ENCODE measurements at regions not wholly inside any gene's neighbourhood (a gene's known extent, or its start where the extent isn't known, plus 50 kb on each side); places are given as distances from the start of the nearest gene placed in this dataset.

- ATAC-seq, result no peak
- Mint-ChIP-seq H3K9me3 (no peaks in the 10 kb centered on the region), H3K36me3 (no peaks in the 10 kb centered on the region), H3K27ac (no peak overlapping the region)
- no peak for DNase-seq (ENCODE audit: low spot score in 2 of 2)
Measured at GRCh38 chr1:58395355-58395754, 151.2 kb downstream of the OMA1 start.

DNA sequence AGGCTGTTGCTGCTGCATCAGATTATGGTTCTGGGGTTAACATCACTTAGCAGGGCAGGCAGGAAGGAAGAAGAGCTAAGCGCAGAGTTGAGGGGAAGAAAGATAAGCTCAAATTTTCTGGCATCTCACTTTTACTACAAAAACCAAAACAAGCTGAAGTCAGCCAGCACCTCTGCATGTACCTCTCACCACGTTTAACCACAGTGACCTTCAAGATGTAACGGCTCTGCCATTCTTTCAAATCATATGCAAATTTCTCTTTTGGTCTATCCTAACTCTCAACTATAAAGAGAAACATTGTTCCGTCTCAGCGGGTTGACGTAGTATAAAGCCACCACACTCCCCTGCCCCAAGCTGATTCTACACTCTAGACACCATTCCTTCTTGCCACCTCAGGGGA is 154.4 kb downstream of the OMA1 start:
- Mint-ChIP-seq H3K27ac (no peak overlapping the region), H3K9me3 (no peaks in the 10 kb centered on the region), H3K36me3 (no peaks in the 10 kb centered on the region)
- ATAC-seq (peak; percentile 91 to 92), DNase-seq (ENCODE audit: low spot score in 2 of 2) (no peak)

DNA sequence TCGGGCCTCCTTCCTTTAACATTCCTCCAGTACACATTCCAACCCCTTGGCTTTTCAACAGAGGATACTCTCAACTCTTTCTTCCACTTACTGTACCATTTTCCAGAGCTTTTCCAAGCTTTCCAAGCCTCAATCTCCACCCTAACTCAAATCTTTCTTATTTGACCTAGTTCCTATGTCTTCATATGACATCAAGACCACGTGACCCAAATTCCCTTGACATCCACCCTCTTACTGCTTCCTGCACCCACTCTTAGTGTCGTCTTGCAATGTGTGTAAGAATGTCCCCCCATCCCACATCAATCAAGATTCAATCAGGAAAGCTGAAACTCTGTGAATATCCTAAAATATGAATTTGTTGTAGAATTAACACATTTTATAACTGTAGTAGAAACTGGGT is 155.0 kb downstream of the OMA1 start:
- Mint-ChIP-seq H3K36me3 (no peaks in the 10 kb centered on the region), H3K9me3 (no peaks in the 10 kb centered on the region), H3K27ac (no peak overlapping the region)
- ATAC-seq (no peak), DNase-seq (ENCODE audit: low spot score in 2 of 2) (no peak)

GRCh38 chr1:58391056-58391455 is 155.5 kb downstream of the OMA1 start:
- Mint-ChIP-seq H3K9me3 (no peaks in the 10 kb centered on the region), H3K36me3 (no peaks in the 10 kb centered on the region), H3K27ac (no peak overlapping the region)
- ATAC-seq, result no peak
- DNase-seq (ENCODE audit: low spot score in 2 of 2), result no peak

- Mint-ChIP-seq H3K27ac (no peak overlapping the region), H3K36me3 (no peaks in the 10 kb centered on the region), H3K9me3 (no peaks in the 10 kb centered on the region)
- DNase-seq (ENCODE audit: low spot score in 2 of 2) (no peak), ATAC-seq (no peak)
Measured at GRCh38 chr1:58390091-58390490, 156.4 kb downstream of the OMA1 start.

GRCh38 chr1:58380345-58380744 is 166.2 kb downstream of the OMA1 start:
- H3K27ac Mint-ChIP-seq, result peak overlapping the region in 1 of 2 donors; percentile 81
- peaks cover 10 to 14% of the 10 kb centered on the region in 2 donors for H3K9me3 Mint-ChIP-seq
- H3K36me3 Mint-ChIP-seq, result peaks cover 10 to 17% of the 10 kb centered on the region in 2 donors
- no peak for ATAC-seq
- no peak for DNase-seq (ENCODE audit: low spot score in 2 of 2)

- ATAC-seq (no peak), DNase-seq (ENCODE audit: low spot score in 2 of 2) (no peak)
- Mint-ChIP-seq H3K27ac (no peak overlapping the region), H3K36me3 (peaks cover 15 to 16% of the 10 kb centered on the region in 2 donors), H3K9me3 (peaks cover 8 to 15% of the 10 kb centered on the region in 2 donors)
Measured at GRCh38 chr1:58367217-58367616, 179.3 kb downstream of the OMA1 start.

GRCh38 chr1:58365328-58365727 is 181.2 kb downstream of the OMA1 start:
- ATAC-seq, result no peak
- no peak overlapping the region for H3K27ac Mint-ChIP-seq
- H3K9me3 Mint-ChIP-seq, result peaks cover 3 to 6% of the 10 kb centered on the region in 2 donors
- DNase-seq (ENCODE audit: low spot score in 2 of 2), result no peak
- H3K36me3 Mint-ChIP-seq, result no peaks in the 10 kb centered on the region

- H3K9me3 Mint-ChIP-seq, result no peaks in the 10 kb centered on the region
- no peak for DNase-seq (ENCODE audit: low spot score in 2 of 2)
- no peak overlapping the region for H3K27ac Mint-ChIP-seq
- no peaks in the 10 kb centered on the region for H3K36me3 Mint-ChIP-seq
- peak in 1 of 2 donors; percentile 28 for ATAC-seq
Measured at GRCh38 chr1:58363585-58363984, 182.9 kb downstream of the OMA1 start.

DNA sequence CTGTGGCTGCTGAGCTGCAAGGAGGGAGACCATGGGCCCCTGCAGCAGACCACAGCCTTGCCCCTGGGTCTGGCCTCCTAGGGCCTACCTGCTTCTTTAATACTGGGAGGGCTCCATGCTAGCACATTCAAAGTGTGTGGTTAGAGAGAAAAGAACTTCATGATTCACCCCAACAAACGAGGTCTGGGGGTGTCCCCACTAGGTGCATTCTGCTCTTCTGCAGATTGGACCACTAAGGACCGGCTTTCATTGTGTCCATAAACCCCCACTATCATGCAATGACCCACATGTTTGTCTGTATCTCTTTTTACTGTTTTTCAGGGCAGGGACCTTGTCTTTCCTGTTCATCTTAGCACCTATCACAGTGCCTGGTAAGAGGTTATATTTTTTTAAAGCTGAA is 185.4 kb downstream of the OMA1 start:
- H3K36me3 Mint-ChIP-seq, result no peaks in the 10 kb centered on the region
- H3K27ac Mint-ChIP-seq, result no peak overlapping the region
- no peaks in the 10 kb centered on the region for H3K9me3 Mint-ChIP-seq
- DNase-seq (ENCODE audit: low spot score in 2 of 2), result no peak
- peak in 1 of 2 donors; percentile 75 for ATAC-seq

- DNase-seq (ENCODE audit: low spot score in 2 of 2), result no peak
- ATAC-seq, result no peak
- no peaks in the 10 kb centered on the region for H3K36me3 Mint-ChIP-seq
- no peak overlapping the region for H3K27ac Mint-ChIP-seq
- no peaks in the 10 kb centered on the region for H3K9me3 Mint-ChIP-seq
Measured at GRCh38 chr1:58358346-58358745, 188.2 kb downstream of the OMA1 start.

DNA sequence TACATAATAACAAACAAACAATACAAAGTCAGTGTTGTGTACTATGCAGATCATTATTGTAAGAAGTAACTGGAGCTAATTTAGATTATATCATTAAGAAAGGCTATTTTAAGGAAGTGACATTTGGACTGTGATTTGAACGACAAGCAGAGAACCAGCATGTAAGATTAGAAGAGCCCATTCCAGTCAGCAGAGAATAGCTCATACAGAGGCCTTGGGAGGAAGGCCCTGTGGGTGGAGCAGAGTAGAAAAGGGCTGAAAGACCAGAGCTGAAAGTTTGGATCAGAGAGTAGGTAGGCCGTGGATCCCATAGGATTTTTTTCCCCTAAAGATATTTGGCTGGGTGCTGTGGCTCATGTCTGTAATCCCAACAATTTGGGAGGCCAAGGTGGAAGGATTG is 190.1 kb downstream of the OMA1 start:
- H3K27ac Mint-ChIP-seq, result peak overlapping the region in 1 of 2 donors; percentile 13
- DNase-seq (ENCODE audit: low spot score in 2 of 2), result no peak
- H3K36me3 Mint-ChIP-seq, result peaks cover under 1 to 3% of the 10 kb centered on the region in 2 donors
- no peak for ATAC-seq
- peaks cover 0 to 2% of the 10 kb centered on the region in 2 donors for H3K9me3 Mint-ChIP-seq

- H3K27ac Mint-ChIP-seq, result no peak overlapping the region
- peaks cover 9 to 10% of the 10 kb centered on the region in 2 donors for H3K36me3 Mint-ChIP-seq
- ATAC-seq (no peak), DNase-seq (ENCODE audit: low spot score in 2 of 2) (no peak)
- H3K9me3 Mint-ChIP-seq, result peaks cover 0 to 9% of the 10 kb centered on the region in 2 donors
Measured at GRCh38 chr1:58353168-58353567, 193.4 kb downstream of the OMA1 start.

DNA sequence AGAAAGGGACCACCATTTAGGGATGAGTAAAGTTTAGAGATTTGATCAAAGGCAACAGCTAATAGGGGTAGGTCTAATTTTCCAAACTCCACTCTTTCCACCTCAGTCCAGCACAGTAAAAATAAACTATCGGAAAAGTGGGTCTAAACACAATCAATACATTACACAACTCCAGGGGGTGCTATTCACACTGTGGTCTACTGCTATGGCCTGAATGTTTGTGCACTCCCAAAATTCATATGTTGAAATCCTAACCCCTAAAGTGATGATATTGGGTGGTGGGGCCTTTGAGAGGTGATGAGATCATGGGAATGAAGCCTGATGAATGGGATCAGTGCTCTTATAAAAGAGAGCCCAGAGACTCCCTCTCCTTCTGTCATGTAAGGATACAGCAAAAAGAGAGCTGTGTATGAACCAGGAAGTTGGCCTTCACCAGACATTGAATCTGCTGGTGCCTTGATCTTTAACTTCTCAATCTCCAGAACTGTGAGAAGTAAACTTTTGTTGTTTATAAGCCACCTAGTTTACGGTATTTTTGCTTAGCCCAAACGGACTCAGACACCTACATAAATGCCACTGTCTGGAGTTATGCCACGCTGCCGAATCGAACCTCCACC is 193.9 kb downstream of the OMA1 start:
- ATAC-seq, result no peak
- Mint-ChIP-seq H3K9me3 (peaks cover 0 to 9% of the 10 kb centered on the region in 2 donors), H3K36me3 (peaks cover 9 to 10% of the 10 kb centered on the region in 2 donors), H3K27ac (no peak overlapping the region)
- no peak for DNase-seq (ENCODE audit: low spot score in 2 of 2)

DNA sequence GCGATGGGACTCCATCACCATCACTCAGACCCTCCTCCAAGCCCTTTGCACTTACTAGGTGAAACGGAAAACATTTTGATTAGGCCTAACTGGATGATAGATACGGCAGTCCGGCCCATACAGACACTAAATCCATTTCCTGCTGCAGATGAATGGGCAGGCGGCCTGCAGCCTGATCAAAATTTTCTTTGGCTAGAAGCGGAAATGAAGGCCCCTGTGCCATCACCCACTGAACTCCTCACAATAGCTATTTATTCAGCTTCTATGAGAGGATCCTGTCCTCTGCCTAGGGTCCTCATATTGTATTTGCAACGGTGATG is 200.5 kb downstream of the OMA1 start:
- ATAC-seq, result no peak
- peaks cover 0 to 3% of the 10 kb centered on the region in 2 donors for H3K9me3 Mint-ChIP-seq
- no peak for DNase-seq (ENCODE audit: low spot score in 2 of 2)
- peaks cover 3 to 4% of the 10 kb centered on the region in 2 donors for H3K36me3 Mint-ChIP-seq
- H3K27ac Mint-ChIP-seq, result no peak overlapping the region

- DNase-seq (ENCODE audit: low spot score in 2 of 2), result no peak
- Mint-ChIP-seq H3K9me3 (no peaks in the 10 kb centered on the region), H3K36me3 (no peaks in the 10 kb centered on the region), H3K27ac (no peak overlapping the region)
- ATAC-seq, result no peak
Measured at GRCh38 chr1:58345215-58346035, 201.1 kb downstream of the OMA1 start.

GRCh38 chr1:58340185-58340584 is 206.3 kb downstream of the OMA1 start:
- ATAC-seq (no peak), DNase-seq (ENCODE audit: low spot score in 2 of 2) (no peak)
- Mint-ChIP-seq H3K36me3 (no peaks in the 10 kb centered on the region), H3K9me3 (no peaks in the 10 kb centered on the region), H3K27ac (no peak overlapping the region)

DNA sequence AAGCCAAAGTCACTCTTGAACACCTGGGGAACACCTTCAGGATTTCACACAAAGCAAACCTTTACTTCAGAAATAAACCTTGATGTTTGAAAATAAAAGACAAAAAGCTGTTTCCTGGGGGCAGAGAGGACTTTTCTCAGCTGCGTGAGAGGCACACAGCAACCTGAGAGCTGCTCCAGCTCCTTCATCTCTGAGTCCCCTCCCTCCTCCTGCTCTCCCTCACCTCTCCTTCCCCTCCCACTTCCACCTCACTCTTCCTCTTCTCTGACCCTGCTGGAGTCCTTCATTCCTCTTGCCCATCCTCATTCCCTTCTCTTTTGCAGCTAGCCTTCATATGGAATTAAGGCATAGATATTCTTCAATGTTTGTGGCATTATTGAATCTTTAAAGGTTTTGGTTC is 208.4 kb downstream of the OMA1 start:
- Mint-ChIP-seq H3K27ac (no peak overlapping the region), H3K36me3 (no peaks in the 10 kb centered on the region), H3K9me3 (no peaks in the 10 kb centered on the region)
- DNase-seq (ENCODE audit: low spot score in 2 of 2), result no peak
- ATAC-seq, result no peak

Measured in activated naive CD4-positive, alpha-beta T cell treated with anti-CD3 and anti-CD28 coated beads, Interleukin-2, amount 50 U/mL, for 72 hours (primary cell).